ENCODE measurements at regions not wholly inside any gene's neighbourhood (a gene's known extent, or its start where the extent isn't known, plus 50 kb on each side); places are given as distances from the start of the nearest gene placed in this dataset.
A peak's percentile ranks its signal among the peaks of the same experiment; 100 is the strongest.
"Not testable (repeated sequence)": the region's sequence is repeated elsewhere in the genome, so short reads cannot be mapped to it uniquely, and the experiment has no call there.

- no peak for DNase-seq (ENCODE audit: low spot score)
Observed at GRCh38 chr3:13766128-13766527, 113.7 kb downstream of the WNT7A start.

DNA sequence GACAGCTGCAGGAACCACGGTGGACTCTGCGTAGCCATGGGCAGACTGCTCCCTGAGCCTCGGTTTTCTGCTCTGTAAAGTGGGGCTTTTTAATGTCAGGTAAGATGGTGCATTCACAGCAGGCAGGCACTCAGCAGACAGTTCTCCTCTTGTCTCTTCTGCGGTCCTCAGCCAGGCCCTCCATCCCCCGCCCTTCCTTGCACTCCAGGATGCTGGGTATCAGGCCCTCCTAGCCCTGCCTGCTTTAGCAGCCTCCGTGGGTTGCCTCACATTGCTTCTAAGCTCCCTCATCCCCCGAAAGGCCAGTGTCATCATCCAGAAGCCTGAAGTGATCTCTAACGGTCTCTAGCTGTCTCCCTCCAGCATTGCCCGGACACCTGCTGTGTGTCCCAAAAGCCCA is 115.7 kb downstream of the WNT7A start:
- no peak for DNase-seq (ENCODE audit: low spot score)

GRCh38 chr3:13762906-13763305 is 117.0 kb downstream of the WNT7A start:
- DNase-seq (ENCODE audit: low spot score), result no peak

- no peak for DNase-seq (ENCODE audit: low spot score)
Observed at GRCh38 chr3:13750731-13751130, 129.1 kb downstream of the WNT7A start.

DNA sequence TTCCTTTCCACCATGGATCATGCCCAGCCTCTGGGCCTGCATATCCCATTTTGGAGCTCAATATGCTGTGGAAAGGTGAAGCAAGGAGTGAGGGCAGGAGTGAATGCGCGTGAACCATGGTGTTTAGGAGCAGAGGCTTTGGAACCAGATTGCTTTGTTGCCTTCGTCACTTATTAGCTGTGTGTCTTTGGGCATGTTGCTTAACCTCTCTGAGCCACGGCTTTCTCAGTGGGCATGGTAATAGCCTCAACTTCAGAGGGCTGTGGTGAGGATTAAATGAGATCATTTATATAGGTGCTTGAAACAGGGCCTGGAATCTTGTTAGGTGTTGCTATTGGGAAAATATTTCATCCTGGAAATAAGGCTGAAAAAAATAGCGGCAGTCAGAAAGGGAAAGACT is 129.7 kb downstream of the WNT7A start:
- DNase-seq (ENCODE audit: low spot score), result no peak

DNA sequence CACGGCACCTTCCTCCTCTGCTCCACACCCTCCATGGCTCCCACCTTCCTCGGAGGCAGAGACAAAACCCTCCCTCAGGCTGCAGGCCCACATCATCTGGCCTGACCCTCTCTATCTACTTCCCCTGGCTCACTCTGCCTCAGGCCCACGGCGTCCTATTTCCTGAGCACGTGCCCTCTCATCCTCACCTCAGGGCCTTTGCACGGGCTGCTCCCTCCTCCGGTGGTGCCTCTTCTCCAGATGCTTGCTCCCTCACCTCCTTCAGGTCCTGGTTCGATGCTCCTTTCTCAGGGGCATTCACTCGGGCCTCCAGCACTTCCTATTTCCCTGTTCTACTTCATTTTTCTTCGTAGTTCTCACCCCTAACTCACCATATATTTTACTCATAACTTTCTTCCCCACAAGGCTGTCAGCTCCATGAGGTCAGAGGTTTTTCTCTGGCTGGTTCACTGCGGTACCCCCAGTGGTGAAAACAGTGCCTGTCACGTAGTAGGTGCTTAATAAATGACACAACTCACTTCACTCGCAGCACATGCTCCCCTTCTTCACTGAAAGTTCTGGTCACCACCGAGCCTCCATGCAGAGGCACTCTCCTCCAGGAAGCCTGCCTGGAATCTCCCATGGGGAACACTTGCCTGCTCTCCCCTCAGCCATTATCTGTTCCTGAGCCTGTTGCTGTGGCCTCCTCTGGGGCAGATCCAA is 130.7 kb downstream of the WNT7A start:
- no peak for DNase-seq (ENCODE audit: low spot score)

GRCh38 chr3:13748276-13748879 is 131.5 kb downstream of the WNT7A start:
- no peak for DNase-seq (ENCODE audit: low spot score)

- DNase-seq (ENCODE audit: low spot score), result no peak
Observed at GRCh38 chr3:13747627-13748026, 132.2 kb downstream of the WNT7A start.

DNA sequence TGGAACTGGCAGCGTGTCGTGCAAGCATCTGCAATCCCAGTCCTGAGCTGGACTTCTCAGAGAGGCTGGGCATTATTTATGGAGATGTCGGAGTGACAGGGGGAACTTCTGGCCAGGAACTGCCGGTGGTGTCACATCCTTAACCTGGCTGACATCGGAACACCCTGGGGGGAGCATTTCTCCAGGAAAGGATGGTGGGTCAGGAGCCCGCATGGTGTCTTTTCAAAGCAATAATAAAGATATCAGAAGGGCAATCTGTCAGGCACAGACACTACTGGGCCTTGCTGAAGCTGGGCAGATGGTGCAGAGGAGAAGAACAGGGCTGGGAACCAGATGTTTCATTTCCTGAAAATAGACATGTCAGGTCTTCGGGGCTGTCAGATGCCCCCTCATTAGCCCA is 133.5 kb downstream of the WNT7A start:
- no peak for DNase-seq (ENCODE audit: low spot score)

GRCh38 chr3:13745636-13746035 is 134.2 kb downstream of the WNT7A start:
- no peak for DNase-seq (ENCODE audit: low spot score)

DNA sequence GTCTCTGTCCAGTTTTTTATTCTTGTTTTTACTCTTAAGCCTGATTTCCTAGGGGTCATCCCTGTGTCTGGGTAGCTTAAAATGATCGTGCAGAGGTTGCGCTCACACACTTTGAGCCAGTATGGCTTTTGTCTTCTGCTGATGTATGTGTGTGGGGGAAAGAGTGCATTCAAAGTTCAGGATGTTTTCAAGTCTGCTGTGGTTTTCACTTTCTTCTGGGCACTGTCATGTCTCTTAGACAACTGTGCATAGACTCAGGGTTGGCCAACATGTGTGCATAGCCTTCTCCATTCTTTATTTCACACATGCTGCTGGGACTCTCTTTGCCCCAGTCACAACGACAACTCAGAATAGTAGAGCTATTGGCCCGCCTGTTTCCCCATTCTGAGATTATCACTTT is 139.1 kb downstream of the WNT7A start:
- DNase-seq (ENCODE audit: low spot score), result no peak

- not testable (repeated sequence) for DNase-seq (ENCODE audit: low spot score)
Observed at GRCh38 chr3:13733726-13734125, 146.1 kb downstream of the WNT7A start.

DNA sequence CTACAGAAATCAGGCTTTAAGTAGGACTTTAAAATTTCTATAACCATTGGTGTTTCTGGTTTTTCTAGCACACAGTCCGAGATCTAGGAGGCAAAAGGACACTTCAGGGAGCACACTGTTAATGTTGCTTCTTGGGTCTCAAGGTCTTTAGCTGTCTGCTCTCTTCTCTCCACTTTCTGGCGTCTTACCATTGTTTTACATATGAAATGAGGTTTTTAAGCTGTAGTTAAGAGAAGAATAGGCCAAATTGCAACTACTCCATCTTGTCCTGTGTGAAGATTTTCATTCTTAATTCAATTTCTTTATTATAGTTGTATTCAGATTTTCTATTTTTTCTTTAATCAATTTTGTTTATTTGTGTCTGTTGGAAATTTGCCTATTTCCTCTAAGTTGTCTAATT is 151.4 kb downstream of the WNT7A start:
- no peak for DNase-seq (ENCODE audit: low spot score)

DNA sequence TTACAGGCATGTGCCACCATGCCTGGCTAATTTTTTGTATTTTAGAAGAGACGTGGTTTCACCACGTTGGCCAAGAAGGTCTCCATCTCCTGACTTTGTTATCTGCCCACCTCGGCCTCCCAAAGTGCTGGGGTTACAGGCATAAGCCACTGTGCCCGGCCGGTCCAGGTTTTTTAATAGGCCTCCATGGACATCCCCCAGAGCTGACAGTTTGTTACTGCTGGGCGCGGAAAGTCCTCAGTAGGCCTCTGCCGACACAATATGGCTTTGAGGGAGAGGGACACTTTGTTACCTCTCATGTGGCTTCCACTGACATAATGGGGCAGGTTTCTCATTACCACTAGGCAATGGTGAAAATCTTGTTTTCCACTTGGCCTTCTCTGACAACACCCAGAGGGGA is 152.0 kb downstream of the WNT7A start:
- no peak for DNase-seq (ENCODE audit: low spot score)

GRCh38 chr3:13723676-13724207 is 156.1 kb downstream of the WNT7A start:
- DNase-seq (ENCODE audit: low spot score), result peak; percentile 72

DNA sequence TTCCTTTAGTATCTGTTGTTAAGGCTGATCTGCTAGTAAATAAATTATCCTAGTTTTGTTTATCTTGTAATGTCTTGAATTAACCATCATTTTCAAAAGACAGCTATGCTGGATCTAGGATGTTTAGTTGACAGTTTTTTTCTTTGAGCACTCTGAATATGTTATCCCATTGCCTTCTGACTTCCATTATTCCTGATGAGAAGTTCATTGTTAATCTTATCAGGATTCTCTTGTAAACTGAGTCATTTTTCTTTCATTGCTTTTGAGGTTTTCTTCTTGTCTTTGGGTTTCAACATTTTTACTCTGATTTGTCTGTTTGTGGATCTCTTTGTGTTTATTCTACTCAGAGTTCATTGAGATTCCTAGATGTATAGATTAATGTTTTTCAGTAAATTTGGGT is 157.7 kb downstream of the WNT7A start:
- DNase-seq (ENCODE audit: low spot score), result no peak

DNA sequence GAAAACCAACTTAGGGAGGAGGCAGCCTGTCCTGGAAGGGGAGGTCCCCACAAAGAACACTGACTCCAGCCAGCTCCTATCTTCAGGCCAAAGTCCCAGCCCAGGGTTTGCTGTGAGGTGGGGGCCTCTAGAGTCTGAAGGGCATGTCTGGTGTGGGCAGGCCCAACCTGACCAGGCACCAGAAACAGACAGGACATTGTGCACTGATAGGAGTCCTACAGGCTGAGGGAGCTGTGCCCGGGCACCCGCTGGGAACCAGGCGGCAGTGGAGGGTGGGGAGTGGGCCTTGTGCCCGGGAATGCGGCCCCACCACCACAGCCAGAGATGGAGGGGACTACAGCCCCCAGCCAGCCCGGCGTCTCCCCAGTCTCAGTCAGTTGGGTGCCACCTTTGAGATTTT is 161.4 kb downstream of the WNT7A start:
- peak; percentile 85 for DNase-seq (ENCODE audit: low spot score)

DNA sequence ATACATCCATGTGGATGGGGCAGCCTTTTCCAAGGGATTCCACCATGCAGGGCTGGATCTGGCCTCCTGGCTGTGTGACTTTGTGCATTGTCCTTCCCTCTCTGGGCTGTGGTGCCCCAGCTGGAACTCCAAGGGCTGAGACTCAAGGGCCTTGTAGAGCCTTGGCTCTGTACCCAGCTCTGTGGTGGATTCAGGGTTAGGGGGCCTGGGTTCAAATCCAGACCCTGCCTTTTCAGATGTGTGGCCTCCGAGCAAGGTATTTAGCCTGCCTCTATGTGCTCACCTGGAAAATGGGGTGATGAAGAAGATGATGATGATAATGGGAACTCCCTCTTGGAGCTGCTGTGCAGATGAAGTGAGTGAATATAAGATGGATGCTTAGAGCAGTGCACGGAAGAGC is 161.9 kb downstream of the WNT7A start:
- peak; percentile 47 for DNase-seq (ENCODE audit: low spot score)

DNA sequence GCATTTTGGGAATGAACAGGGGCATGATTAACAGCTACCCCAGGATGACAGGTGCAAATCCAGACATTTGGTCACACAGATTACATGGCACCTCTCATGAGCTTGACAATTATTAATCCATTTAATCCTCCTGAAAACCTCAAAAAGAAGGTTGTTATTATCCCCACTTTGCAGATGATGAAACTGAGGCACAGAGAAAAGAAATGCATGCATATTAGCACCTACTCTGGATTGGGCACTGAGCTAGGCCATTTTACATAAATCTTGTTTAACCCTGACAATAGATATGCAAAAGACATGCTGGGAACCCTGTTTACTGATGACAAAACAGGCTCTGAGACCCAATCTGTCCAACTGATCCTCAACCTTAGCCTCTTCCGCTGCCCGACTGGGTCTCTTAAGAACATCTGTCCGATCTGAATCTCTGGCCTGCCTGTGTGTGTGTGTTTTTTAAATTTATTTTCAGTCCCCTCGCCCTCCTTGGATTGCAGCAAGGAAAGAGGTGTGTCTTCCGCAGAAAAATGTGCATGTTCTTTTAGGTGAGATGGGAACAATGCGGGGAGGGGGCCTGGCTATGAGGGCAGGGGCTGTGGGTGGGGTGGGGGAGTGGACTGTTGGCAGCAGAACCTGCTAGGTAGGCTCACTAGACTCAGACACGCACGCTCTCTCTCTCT is 162.5 kb downstream of the WNT7A start:
- DNase-seq (ENCODE audit: low spot score), result no peak

GRCh38 chr3:13716540-13717221 is 163.2 kb downstream of the WNT7A start:
- DNase-seq (ENCODE audit: low spot score), result peak; percentile 78

DNA sequence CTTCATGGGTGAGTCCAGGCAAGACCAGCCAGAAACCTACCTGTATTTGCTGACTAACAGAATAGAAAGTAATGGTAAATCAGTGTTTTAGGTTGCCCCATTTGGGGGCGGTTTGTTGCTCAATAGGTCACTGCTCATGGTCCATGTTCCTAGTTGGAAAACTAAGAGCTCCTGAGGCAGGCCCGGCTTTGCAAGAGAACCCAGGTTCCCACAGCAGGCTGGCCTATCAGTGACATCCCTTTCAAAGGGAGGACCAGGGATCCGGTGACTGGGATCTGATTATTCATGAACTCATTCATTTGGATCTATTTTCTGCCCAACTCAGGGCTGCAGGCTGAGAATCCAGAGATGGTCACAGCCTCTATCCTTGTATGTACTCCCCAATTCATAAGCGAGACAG is 163.9 kb downstream of the WNT7A start:
- DNase-seq (ENCODE audit: low spot score), result peak; percentile 59

All from mesenteric fat pad (tissue), 1 donor.